HEK293 (cell line): ENCODE measurements at regions not wholly inside any gene's neighbourhood (a gene's known extent, or its start where the extent isn't known, plus 50 kb on each side); places are given as distances from the start of the nearest gene placed in this dataset.

Experiments
- MZF1 ChIP-seq: fragments of 450-650 bp; formaldehyde crosslinking; IDR thresholded peaks from 2 replicates; pipeline ENCODE4 v1.5.1; 2017; ENCODE audit warnings: missing biosample characterization, missing genetic modification characterization, borderline replicate concordance
- SCRT2 ChIP-seq: fragments of 450-650 bp; formaldehyde crosslinking; IDR thresholded peaks from 2 replicates; pipeline ENCODE4 v1.5.1; 2016; ENCODE audit warnings: missing biosample characterization, missing genetic modification characterization
- SETDB1 ChIP-seq: IDR thresholded peaks from one replicate; pipeline ENCODE4 v1.6.1; 2017; ENCODE audit warnings: mild to moderate bottlenecking, low read length, moderate library complexity, mixed read lengths; ENCODE audit not compliant: insufficient read length
- TCF7L2 ChIP-seq: IDR thresholded peaks from 2 replicates; pipeline ENCODE4 v1.6.1; 2011; ENCODE audit warnings: low read depth, mild to moderate bottlenecking, inconsistent platforms, low read length, moderate library complexity, borderline replicate concordance
- YY1 ChIP-seq: fragments of 450-650 bp; formaldehyde crosslinking; IDR thresholded peaks from 2 replicates; pipeline ENCODE4 v1.5.1; 2018; ENCODE audit warnings: missing biosample characterization, missing genetic modification characterization
- ZNF121 ChIP-seq: fragments of 450-650 bp; formaldehyde crosslinking; IDR thresholded peaks from 2 replicates; pipeline ENCODE4 v1.5.1; 2016; ENCODE audit warnings: missing biosample characterization, missing genetic modification characterization
- ZNF157 ChIP-seq: fragments of 450-650 bp; formaldehyde crosslinking; IDR thresholded peaks from 2 replicates; pipeline ENCODE4 v1.5.1; 2016; ENCODE audit warnings: missing biosample characterization, missing genetic modification characterization
- ZNF274 ChIP-seq, 2 experiments: fragments of 200-500 bp in 1 of 2; fragments of 450-650 bp in 1 of 2; sonication (Bioruptor generic) in 1 of 2; formaldehyde crosslinking in 1 of 2; IDR thresholded peaks; 2 replicates each; pipeline versions ENCODE4 v1.5.1 to v1.6.1; 2014 to 2016; ENCODE audit warnings: borderline replicate concordance in 1 of 2, inconsistent platforms in 1 of 2, low read length in 1 of 2, missing biosample characterization in 1 of 2, missing genetic modification characterization in 1 of 2
- ZNF664 ChIP-seq: fragments of 450-650 bp; formaldehyde crosslinking; IDR thresholded peaks from 2 replicates; pipeline ENCODE4 v1.5.1; 2016; ENCODE audit warnings: missing biosample characterization, missing genetic modification characterization
- TF ChIP-seq, protein P1 (sequence below): fragments of 450-650 bp; formaldehyde crosslinking; IDR thresholded peaks from 2 replicates; pipeline ENCODE4 v1.5.1; 2016; ENCODE audit warnings: missing biosample characterization, missing genetic modification characterization
- TF ChIP-seq, protein P2 (sequence below): fragments of 450-650 bp; formaldehyde crosslinking; IDR thresholded peaks from 2 replicates; pipeline ENCODE4 v1.5.1; 2017; ENCODE audit warnings: missing biosample characterization, missing genetic modification characterization
- TF ChIP-seq, protein P3 (sequence below): fragments of 450-650 bp; formaldehyde crosslinking; IDR thresholded peaks from 2 replicates; pipeline ENCODE4 v1.5.1; 2016; ENCODE audit warnings: missing biosample characterization, missing genetic modification characterization
- TF ChIP-seq, protein P4 (sequence below): fragments of 450-650 bp; IDR thresholded peaks from 2 replicates; pipeline ENCODE4 v1.5.1; 2018; ENCODE audit warnings: missing biosample characterization, mild to moderate bottlenecking, missing genetic modification characterization

DNA sequence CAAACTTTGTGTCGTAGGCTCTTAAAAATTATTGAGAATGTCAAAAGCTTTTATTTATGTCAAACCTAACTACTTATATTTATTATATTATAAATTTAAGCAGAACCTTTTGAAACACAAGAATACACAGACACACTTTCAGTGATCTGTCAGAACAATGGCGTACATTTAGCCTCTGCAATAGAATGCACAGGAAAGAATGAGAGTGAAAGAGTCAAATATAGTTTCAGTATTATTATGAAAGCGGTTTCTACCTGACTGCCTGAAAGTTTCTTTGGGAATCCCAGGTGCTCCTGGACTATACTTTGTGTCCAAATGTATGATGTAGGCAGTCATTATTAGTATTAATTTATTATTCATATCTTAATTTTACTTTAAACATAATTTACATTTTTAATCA lies 872.0 kb upstream of the AGA start:
- TF ChIP-seq ZNF664: no peak
- no peak for TF ChIP-seq TCF7L2
- TF ChIP-seq, protein P1, sequence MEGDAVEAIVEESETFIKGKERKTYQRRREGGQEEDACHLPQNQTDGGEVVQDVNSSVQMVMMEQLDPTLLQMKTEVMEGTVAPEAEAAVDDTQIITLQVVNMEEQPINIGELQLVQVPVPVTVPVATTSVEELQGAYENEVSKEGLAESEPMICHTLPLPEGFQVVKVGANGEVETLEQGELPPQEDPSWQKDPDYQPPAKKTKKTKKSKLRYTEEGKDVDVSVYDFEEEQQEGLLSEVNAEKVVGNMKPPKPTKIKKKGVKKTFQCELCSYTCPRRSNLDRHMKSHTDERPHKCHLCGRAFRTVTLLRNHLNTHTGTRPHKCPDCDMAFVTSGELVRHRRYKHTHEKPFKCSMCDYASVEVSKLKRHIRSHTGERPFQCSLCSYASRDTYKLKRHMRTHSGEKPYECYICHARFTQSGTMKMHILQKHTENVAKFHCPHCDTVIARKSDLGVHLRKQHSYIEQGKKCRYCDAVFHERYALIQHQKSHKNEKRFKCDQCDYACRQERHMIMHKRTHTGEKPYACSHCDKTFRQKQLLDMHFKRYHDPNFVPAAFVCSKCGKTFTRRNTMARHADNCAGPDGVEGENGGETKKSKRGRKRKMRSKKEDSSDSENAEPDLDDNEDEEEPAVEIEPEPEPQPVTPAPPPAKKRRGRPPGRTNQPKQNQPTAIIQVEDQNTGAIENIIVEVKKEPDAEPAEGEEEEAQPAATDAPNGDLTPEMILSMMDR (tag by site-specific recombination): no peak
- TF ChIP-seq MZF1 (tag by site-specific recombination): no peak
- no peak for TF ChIP-seq ZNF121 (tag by site-specific recombination)
- TF ChIP-seq, protein P2, sequence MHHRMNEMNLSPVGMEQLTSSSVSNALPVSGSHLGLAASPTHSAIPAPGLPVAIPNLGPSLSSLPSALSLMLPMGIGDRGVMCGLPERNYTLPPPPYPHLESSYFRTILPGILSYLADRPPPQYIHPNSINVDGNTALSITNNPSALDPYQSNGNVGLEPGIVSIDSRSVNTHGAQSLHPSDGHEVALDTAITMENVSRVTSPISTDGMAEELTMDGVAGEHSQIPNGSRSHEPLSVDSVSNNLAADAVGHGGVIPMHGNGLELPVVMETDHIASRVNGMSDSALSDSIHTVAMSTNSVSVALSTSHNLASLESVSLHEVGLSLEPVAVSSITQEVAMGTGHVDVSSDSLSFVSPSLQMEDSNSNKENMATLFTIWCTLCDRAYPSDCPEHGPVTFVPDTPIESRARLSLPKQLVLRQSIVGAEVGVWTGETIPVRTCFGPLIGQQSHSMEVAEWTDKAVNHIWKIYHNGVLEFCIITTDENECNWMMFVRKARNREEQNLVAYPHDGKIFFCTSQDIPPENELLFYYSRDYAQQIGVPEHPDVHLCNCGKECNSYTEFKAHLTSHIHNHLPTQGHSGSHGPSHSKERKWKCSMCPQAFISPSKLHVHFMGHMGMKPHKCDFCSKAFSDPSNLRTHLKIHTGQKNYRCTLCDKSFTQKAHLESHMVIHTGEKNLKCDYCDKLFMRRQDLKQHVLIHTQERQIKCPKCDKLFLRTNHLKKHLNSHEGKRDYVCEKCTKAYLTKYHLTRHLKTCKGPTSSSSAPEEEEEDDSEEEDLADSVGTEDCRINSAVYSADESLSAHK (tag by site-specific recombination): no peak
- no peak for TF ChIP-seq YY1
- no peak for TF ChIP-seq ZNF274 (IDR thresholded peaks at IDR 0.05; ENCODE audit: low read length)
- TF ChIP-seq ZNF274 (tag by site-specific recombination; IDR thresholded peaks at IDR 0.05; ENCODE audit: borderline replicate concordance): no peak
- TF ChIP-seq, protein P3, sequence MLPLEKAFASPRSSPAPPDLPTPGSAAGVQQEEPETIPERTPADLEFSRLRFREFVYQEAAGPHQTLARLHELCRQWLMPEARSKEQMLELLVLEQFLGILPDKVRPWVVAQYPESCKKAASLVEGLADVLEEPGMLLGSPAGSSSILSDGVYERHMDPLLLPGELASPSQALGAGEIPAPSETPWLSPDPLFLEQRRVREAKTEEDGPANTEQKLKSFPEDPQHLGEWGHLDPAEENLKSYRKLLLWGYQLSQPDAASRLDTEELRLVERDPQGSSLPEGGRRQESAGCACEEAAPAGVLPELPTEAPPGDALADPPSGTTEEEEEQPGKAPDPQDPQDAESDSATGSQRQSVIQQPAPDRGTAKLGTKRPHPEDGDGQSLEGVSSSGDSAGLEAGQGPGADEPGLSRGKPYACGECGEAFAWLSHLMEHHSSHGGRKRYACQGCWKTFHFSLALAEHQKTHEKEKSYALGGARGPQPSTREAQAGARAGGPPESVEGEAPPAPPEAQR (tag by site-specific recombination): no peak
- TF ChIP-seq SCRT2 (tag by site-specific recombination): no peak
- no peak for TF ChIP-seq SETDB1
- TF ChIP-seq ZNF157 (tag by site-specific recombination): no peak
- TF ChIP-seq, protein P4, sequence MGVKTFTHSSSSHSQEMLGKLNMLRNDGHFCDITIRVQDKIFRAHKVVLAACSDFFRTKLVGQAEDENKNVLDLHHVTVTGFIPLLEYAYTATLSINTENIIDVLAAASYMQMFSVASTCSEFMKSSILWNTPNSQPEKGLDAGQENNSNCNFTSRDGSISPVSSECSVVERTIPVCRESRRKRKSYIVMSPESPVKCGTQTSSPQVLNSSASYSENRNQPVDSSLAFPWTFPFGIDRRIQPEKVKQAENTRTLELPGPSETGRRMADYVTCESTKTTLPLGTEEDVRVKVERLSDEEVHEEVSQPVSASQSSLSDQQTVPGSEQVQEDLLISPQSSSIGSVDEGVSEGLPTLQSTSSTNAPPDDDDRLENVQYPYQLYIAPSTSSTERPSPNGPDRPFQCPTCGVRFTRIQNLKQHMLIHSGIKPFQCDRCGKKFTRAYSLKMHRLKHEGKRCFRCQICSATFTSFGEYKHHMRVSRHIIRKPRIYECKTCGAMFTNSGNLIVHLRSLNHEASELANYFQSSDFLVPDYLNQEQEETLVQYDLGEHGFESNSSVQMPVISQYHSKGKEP (tag by site-specific recombination): no peak
